HEK293 (cell line): ENCODE measurements at regions not wholly inside any gene's neighbourhood (a gene's known extent, or its start where the extent isn't known, plus 50 kb on each side); places are given as distances from the start of the nearest gene placed in this dataset.

ENCODE experiments used
- CTCF ChIA-PET: fragments of 350-600 bp; formaldehyde crosslinking; extraction: SDS; loops from one replicate; lab custom pipeline; 2021; ENCODE audit warnings: antibody characterized with exemption; lab: Yijun Ruan, JAX
- POLR2A ChIA-PET: fragments of 300-600 bp; formaldehyde crosslinking; extraction: SDS; loops from one replicate; lab custom pipeline; 2020; ENCODE audit warnings: antibody characterized with exemption, inconsistent platforms; lab: Yijun Ruan, JAX
- H3K27ac ChIP-seq: fragments of 200-500 bp; sonication (Bioruptor generic); 2 replicates; pipeline ENCODE4 v1.5.1; 2014; ENCODE audit warnings: low read depth, low read length, control low read depth, inconsistent platforms; ENCODE audit errors: extremely low read depth
- H3K36me3 ChIP-seq, 2 experiments: fragments of 200-500 bp in 1 of 2; sonication (Bioruptor generic) in 1 of 2; 1 replicate in 1 of 2; 2 replicates in 1 of 2; pipeline ENCODE4 v1.5.1; 2014 to 2017; ENCODE audit warnings: inconsistent platforms in 2 of 2, low read length in 2 of 2; ENCODE audit not compliant: control insufficient read depth in 2 of 2, insufficient read depth in 1 of 2
- H3K4me1 ChIP-seq: fragments of 200-500 bp; sonication (Bioruptor generic); 2 replicates; pipeline ENCODE4 v1.5.1; 2014; ENCODE audit warnings: mild to moderate bottlenecking, low read length, inconsistent platforms; ENCODE audit not compliant: control insufficient read depth, insufficient read depth
- H3K4me3 ChIP-seq: 2 replicates; pipeline ENCODE4 v1.5.1; 2011; ENCODE audit warnings: low read depth, mild to moderate bottlenecking, control low read depth, low read length, moderate library complexity
- H3K9me3 ChIP-seq: fragments of 200-500 bp; sonication (Bioruptor generic); 2 replicates; pipeline ENCODE4 v1.5.1; 2014; ENCODE audit warnings: low read depth, low read length, inconsistent platforms; ENCODE audit not compliant: control insufficient read depth, insufficient read depth
- KLF8 ChIP-seq: fragments of 450-650 bp; formaldehyde crosslinking; IDR thresholded peaks from 2 replicates; pipeline ENCODE4 v1.5.1; 2016; ENCODE audit warnings: missing biosample characterization, missing genetic modification characterization
- OSR2 ChIP-seq: fragments of 450-650 bp; formaldehyde crosslinking; IDR thresholded peaks from 2 replicates; pipeline ENCODE4 v1.5.1; 2016; ENCODE audit warnings: missing biosample characterization, missing genetic modification characterization
- TRIM28 ChIP-seq: IDR thresholded peaks from 2 replicates; pipeline ENCODE4 v1.6.1; 2011; ENCODE audit warnings: low read length, control low read depth, borderline replicate concordance
- ZBTB20 ChIP-seq: fragments of 450-650 bp; formaldehyde crosslinking; IDR thresholded peaks from 2 replicates; pipeline ENCODE4 v1.5.1; 2016; ENCODE audit warnings: missing biosample characterization, missing genetic modification characterization
- ZBTB21 ChIP-seq: fragments of 450-650 bp; formaldehyde crosslinking; IDR thresholded peaks from 2 replicates; pipeline ENCODE4 v1.5.1; 2017; ENCODE audit warnings: missing biosample characterization, missing genetic modification characterization
- ZFHX2 ChIP-seq: fragments of 450-650 bp; formaldehyde crosslinking; conservative IDR thresholded peaks from 2 replicates; pipeline ENCODE4 v1.5.1; 2016; ENCODE audit warnings: missing biosample characterization, missing genetic modification characterization
- ZIC2 ChIP-seq: fragments of 450-650 bp; formaldehyde crosslinking; IDR thresholded peaks from 2 replicates; pipeline ENCODE4 v1.5.1; 2016; ENCODE audit warnings: missing biosample characterization, missing genetic modification characterization
- ZNF114 ChIP-seq: fragments of 450-650 bp; formaldehyde crosslinking; IDR thresholded peaks from 2 replicates; pipeline ENCODE4 v1.5.0; 2017; ENCODE audit warnings: missing biosample characterization, missing genetic modification characterization
- ZNF341 ChIP-seq: fragments of 450-650 bp; formaldehyde crosslinking; IDR thresholded peaks from 2 replicates; pipeline ENCODE4; 2016; ENCODE audit warnings: low read depth, missing biosample characterization, missing genetic modification characterization
- ZNF366 ChIP-seq: fragments of 450-650 bp; formaldehyde crosslinking; conservative IDR thresholded peaks from 2 replicates; pipeline ENCODE4 v1.5.1; 2016; ENCODE audit warnings: missing biosample characterization, missing genetic modification characterization
- ZNF473 ChIP-seq: fragments of 450-650 bp; formaldehyde crosslinking; IDR thresholded peaks from 2 replicates; pipeline ENCODE4 v1.5.1; 2017; ENCODE audit warnings: missing biosample characterization, missing genetic modification characterization
- ZNF544 ChIP-seq: fragments of 450-650 bp; formaldehyde crosslinking; IDR thresholded peaks from 2 replicates; pipeline ENCODE4 v1.5.0; 2017; ENCODE audit warnings: missing biosample characterization, missing genetic modification characterization
- ZNF585B ChIP-seq: fragments of 450-650 bp; formaldehyde crosslinking; IDR thresholded peaks from 2 replicates; pipeline ENCODE4 v1.5.1; 2016; ENCODE audit warnings: missing biosample characterization, missing genetic modification characterization
- ZNF629 ChIP-seq: fragments of 450-650 bp; formaldehyde crosslinking; IDR thresholded peaks from 2 replicates; pipeline ENCODE4 v1.5.1; 2017; ENCODE audit warnings: missing biosample characterization, missing genetic modification characterization
- ZNF658 ChIP-seq: fragments of 450-650 bp; formaldehyde crosslinking; IDR thresholded peaks from 2 replicates; pipeline ENCODE4; 2016; ENCODE audit warnings: missing biosample characterization, missing genetic modification characterization
- ZNF664 ChIP-seq: fragments of 450-650 bp; formaldehyde crosslinking; IDR thresholded peaks from 2 replicates; pipeline ENCODE4 v1.5.1; 2016; ENCODE audit warnings: missing biosample characterization, missing genetic modification characterization
- ZNF777 ChIP-seq: fragments of 450-650 bp; formaldehyde crosslinking; IDR thresholded peaks from 2 replicates; pipeline ENCODE4 v1.5.1; 2017; ENCODE audit warnings: missing biosample characterization, missing genetic modification characterization, borderline replicate concordance
- ZSCAN23 ChIP-seq: fragments of 450-650 bp; formaldehyde crosslinking; IDR thresholded peaks from 2 replicates; pipeline ENCODE4 v1.5.1; 2016; ENCODE audit warnings: missing biosample characterization, missing genetic modification characterization
- TF ChIP-seq, protein P1 (sequence below): fragments of 450-650 bp; formaldehyde crosslinking; IDR thresholded peaks from 2 replicates; pipeline ENCODE4 v1.5.1; 2016; ENCODE audit warnings: missing biosample characterization, missing genetic modification characterization
- TF ChIP-seq, protein P2 (sequence below): fragments of 450-650 bp; formaldehyde crosslinking; IDR thresholded peaks from 2 replicates; pipeline ENCODE4 v1.5.1; 2016; ENCODE audit warnings: missing biosample characterization, missing genetic modification characterization
- TF ChIP-seq, protein P3 (sequence below): fragments of 450-650 bp; formaldehyde crosslinking; IDR thresholded peaks from 2 replicates; pipeline ENCODE4 v1.5.1; 2017; ENCODE audit warnings: missing biosample characterization, missing genetic modification characterization
- TF ChIP-seq, protein P4 (sequence below): fragments of 450-650 bp; formaldehyde crosslinking; conservative IDR thresholded peaks from 2 replicates; pipeline ENCODE4 v1.5.1; 2016; ENCODE audit warnings: low read depth, missing biosample characterization, missing genetic modification characterization

DNA sequence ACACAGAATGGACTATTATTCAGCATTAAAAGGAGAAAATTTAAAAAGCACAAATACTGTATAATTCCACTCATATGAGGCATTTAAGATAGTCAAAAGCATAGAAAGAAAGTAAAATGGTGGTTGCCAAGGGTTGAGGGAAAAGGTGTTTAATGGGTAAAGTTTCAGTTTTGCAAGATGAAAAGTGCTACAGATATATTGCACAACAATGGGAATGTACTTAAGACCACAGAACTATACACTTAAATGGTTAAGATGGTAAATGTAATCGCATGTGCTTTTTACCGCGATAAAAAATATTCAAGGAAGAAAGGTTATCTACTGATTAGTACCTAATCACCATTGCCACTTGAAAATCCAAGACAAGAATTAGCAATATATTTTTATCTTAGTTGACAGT, 71.8 kb upstream of the NOX3 start (continued):
- TF ChIP-seq TRIM28, result no peak
- TF ChIP-seq, protein P1, sequence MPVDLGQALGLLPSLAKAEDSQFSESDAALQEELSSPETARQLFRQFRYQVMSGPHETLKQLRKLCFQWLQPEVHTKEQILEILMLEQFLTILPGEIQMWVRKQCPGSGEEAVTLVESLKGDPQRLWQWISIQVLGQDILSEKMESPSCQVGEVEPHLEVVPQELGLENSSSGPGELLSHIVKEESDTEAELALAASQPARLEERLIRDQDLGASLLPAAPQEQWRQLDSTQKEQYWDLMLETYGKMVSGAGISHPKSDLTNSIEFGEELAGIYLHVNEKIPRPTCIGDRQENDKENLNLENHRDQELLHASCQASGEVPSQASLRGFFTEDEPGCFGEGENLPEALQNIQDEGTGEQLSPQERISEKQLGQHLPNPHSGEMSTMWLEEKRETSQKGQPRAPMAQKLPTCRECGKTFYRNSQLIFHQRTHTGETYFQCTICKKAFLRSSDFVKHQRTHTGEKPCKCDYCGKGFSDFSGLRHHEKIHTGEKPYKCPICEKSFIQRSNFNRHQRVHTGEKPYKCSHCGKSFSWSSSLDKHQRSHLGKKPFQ (tag by site-specific recombination), result no peak

DNA sequence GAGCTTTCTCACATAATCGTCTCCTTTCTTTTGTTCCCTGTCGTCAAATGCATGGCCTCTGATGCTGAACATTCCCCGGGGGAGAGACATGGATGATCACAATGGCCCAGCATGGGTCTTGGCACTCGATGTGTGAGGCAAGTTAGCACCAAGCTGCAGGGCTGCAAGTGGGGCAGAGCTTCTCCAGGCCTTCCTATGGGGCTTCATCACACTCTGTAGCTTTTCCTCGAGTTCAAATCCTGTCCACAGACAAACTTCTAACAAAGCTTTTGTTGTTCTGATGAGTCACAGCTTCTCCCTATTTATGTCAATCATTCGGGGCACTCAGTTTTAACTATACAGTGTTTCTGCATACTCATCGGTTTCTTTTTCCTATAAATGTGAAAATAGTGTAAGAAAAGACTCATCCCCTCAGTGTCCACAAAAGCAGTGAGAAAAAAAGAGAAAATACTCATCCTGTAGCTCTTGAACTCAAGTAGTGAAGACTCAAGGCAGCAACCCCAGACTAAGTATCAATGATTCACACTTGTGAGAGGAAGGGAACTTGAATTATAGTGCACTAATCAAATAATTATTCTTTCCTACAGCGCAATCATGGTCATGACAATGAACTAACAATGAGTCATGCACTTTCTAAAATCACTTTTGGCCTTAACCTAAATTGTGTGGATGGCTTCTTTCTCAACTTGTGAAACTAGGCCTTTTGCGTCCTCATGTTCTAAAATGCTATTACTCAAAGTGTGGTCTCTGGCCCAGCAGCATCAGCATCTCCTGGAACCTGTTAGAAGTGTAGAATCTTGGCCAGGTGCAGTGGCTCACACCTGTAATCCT, 68.4 kb upstream of the NOX3 start:
- Histone ChIP-seq H3K27ac (no peak overlapping the region), H3K36me3 (no peaks in the 10 kb centered on the region), H3K9me3 (no peaks in the 10 kb centered on the region), H3K4me1 (no peaks in the 10 kb centered on the region), H3K4me3 (no peak overlapping the region)
- CTCF ChIA-PET, result interaction anchor here (0.6 to 1.0 kb wide), 2 partner anchors 193 to 849 kb away, joined by 4 to 5 read pairs; no protein-coding TSS in a partner anchor
- no peak for TF ChIP-seq ZNF341 (tag by site-specific recombination)
- TF ChIP-seq ZNF629, result no peak
- TF ChIP-seq ZNF658 (tag by site-specific recombination), result no peak
- TF ChIP-seq ZBTB21 (tag by site-specific recombination), result no peak
- no peak for TF ChIP-seq ZNF544 (tag by site-specific recombination)
- no peak for TF ChIP-seq ZIC2 (tag by site-specific recombination)
- TF ChIP-seq ZNF114 (tag by site-specific recombination), result no peak
- TF ChIP-seq ZNF473 (tag by site-specific recombination), result no peak
- TF ChIP-seq ZNF585B (tag by site-specific recombination), result no peak
- TF ChIP-seq ZSCAN23 (tag by site-specific recombination), result no peak
- no peak for TF ChIP-seq ZNF777 (tag by site-specific recombination)
- POLR2A ChIA-PET, result no interaction called here

DNA sequence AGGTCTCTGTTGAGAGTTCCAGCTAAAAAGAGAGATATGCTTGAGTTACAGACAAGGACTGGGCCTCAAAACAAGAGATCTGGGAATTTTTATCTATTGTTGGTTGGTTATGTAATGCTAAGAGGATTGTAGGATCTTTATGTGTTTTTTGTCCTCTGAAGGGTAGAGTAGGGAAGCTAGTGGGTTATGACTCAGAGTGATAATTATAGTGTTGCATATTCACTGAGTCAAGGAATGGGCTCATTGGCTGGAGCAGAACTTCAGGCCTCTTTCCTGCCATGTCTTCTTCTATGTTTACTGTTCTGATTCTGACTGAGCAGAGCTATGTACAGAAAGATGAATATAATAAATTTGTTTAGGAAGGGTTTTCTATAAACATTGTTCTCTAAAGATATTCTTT, 66.1 kb upstream of the NOX3 start:
- CTCF ChIA-PET, result interaction anchor here (1.2 kb wide), 1 partner anchor 8 kb away, joined by 3 read pairs; no protein-coding TSS in a partner anchor
- H3K9me3 ChIP-seq, result no peaks in the 10 kb centered on the region
- TF ChIP-seq, protein P2, sequence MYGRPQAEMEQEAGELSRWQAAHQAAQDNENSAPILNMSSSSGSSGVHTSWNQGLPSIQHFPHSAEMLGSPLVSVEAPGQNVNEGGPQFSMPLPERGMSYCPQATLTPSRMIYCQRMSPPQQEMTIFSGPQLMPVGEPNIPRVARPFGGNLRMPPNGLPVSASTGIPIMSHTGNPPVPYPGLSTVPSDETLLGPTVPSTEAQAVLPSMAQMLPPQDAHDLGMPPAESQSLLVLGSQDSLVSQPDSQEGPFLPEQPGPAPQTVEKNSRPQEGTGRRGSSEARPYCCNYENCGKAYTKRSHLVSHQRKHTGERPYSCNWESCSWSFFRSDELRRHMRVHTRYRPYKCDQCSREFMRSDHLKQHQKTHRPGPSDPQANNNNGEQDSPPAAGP (tag by site-specific recombination), result no peak
- no peak for TF ChIP-seq OSR2
- no peak for TF ChIP-seq ZNF664 (tag by site-specific recombination)
- no peak for TF ChIP-seq ZNF366 (tag by site-specific recombination)
- TF ChIP-seq KLF8, result no peak
- TF ChIP-seq, protein P3, sequence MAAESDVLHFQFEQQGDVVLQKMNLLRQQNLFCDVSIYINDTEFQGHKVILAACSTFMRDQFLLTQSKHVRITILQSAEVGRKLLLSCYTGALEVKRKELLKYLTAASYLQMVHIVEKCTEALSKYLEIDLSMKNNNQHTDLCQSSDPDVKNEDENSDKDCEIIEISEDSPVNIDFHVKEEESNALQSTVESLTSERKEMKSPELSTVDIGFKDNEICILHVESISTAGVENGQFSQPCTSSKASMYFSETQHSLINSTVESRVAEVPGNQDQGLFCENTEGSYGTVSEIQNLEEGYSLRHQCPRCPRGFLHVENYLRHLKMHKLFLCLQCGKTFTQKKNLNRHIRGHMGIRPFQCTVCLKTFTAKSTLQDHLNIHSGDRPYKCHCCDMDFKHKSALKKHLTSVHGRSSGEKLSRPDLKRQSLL, result no peak
- TF ChIP-seq ZIC2 (tag by site-specific recombination), result no peak
- no peak for TF ChIP-seq ZBTB20 (tag by site-specific recombination)
- TF ChIP-seq, protein P4, sequence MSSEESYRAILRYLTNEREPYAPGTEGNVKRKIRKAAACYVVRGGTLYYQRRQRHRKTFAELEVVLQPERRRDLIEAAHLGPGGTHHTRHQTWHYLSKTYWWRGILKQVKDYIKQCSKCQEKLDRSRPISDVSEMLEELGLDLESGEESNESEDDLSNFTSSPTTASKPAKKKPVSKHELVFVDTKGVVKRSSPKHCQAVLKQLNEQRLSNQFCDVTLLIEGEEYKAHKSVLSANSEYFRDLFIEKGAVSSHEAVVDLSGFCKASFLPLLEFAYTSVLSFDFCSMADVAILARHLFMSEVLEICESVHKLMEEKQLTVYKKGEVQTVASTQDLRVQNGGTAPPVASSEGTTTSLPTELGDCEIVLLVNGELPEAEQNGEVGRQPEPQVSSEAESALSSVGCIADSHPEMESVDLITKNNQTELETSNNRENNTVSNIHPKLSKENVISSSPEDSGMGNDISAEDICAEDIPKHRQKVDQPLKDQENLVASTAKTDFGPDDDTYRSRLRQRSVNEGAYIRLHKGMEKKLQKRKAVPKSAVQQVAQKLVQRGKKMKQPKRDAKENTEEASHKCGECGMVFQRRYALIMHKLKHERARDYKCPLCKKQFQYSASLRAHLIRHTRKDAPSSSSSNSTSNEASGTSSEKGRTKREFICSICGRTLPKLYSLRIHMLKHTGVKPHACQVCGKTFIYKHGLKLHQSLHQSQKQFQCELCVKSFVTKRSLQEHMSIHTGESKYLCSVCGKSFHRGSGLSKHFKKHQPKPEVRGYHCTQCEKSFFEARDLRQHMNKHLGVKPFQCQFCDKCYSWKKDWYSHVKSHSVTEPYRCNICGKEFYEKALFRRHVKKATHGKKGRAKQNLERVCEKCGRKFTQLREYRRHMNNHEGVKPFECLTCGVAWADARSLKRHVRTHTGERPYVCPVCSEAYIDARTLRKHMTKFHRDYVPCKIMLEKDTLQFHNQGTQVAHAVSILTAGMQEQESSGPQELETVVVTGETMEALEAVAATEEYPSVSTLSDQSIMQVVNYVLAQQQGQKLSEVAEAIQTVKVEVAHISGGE, result no peak
- no peak for TF ChIP-seq ZFHX2 (tag by site-specific recombination)
- POLR2A ChIA-PET, result no interaction called here
- H3K36me3 ChIP-seq, result no peaks in the 10 kb centered on the region
- no peak overlapping the region for H3K4me3 ChIP-seq
- H3K27ac ChIP-seq, result no peak overlapping the region
- no peaks in the 10 kb centered on the region for H3K4me1 ChIP-seq
